A549 (cell line): ENCODE measurements at regions not wholly inside any gene's neighbourhood (a gene's known extent, or its start where the extent isn't known, plus 50 kb on each side); places are given as distances from the start of the nearest gene placed in this dataset.

Source experiments
- BHLHE40 ChIP-seq: IDR thresholded peaks from 2 replicates; pipeline ENCODE4 v1.6.1; 2012; ENCODE audit warnings: low read depth, low read length, inconsistent platforms
- CBX2 ChIP-seq: fragments of 200-600 bp; sonication (generic); IDR thresholded peaks from 2 replicates; pipeline ENCODE4 v1.6.1; 2016; ENCODE audit warnings: low read depth, mild to moderate bottlenecking, borderline replicate concordance
- JUN ChIP-seq, 2 experiments: fragments of >200 bp; sonication (Bioruptor Twin); formaldehyde crosslinking; IDR thresholded peaks; 2 replicates in 1 of 2; 3 replicates in 1 of 2; pipeline ENCODE4 v1.6.1; 2016 to 2017
- KDM1A ChIP-seq: fragments of 200-600 bp; sonication (generic); IDR thresholded peaks from 2 replicates; pipeline ENCODE4 v1.6.1; 2016; ENCODE audit warnings: low read depth, mild to moderate bottlenecking
- NPAS2 ChIP-seq: fragments of 250-450 bp; sonication (Bioruptor Pico); IDR thresholded peaks from 2 replicates; pipeline ENCODE4 v1.8.0; 2022; ENCODE audit warnings: mild to moderate bottlenecking, moderate library complexity, borderline replicate concordance
- PBX3 ChIP-seq: IDR thresholded peaks from 2 replicates; pipeline ENCODE4 v1.6.1; 2012
- POLR2A ChIP-seq: IDR thresholded peaks from 2 replicates; pipeline ENCODE4 v1.6.1; 2012; ENCODE audit warnings: mild to moderate bottlenecking, low read length
- RCOR1 ChIP-seq: fragments of 150-350 bp; IDR thresholded peaks from 2 replicates; pipeline ENCODE4 v1.6.1; 2014; ENCODE audit warnings: antibody characterized with exemption, low read length, low read depth
- TF ChIP-seq, protein P1 (sequence below): fragments of >200 bp; sonication (Bioruptor Twin); formaldehyde crosslinking; IDR thresholded peaks from 3 replicates; pipeline ENCODE4 v1.5.1; 2016

- TF ChIP-seq NPAS2: no peak
- no peak for TF ChIP-seq POLR2A
- TF ChIP-seq, protein P1, sequence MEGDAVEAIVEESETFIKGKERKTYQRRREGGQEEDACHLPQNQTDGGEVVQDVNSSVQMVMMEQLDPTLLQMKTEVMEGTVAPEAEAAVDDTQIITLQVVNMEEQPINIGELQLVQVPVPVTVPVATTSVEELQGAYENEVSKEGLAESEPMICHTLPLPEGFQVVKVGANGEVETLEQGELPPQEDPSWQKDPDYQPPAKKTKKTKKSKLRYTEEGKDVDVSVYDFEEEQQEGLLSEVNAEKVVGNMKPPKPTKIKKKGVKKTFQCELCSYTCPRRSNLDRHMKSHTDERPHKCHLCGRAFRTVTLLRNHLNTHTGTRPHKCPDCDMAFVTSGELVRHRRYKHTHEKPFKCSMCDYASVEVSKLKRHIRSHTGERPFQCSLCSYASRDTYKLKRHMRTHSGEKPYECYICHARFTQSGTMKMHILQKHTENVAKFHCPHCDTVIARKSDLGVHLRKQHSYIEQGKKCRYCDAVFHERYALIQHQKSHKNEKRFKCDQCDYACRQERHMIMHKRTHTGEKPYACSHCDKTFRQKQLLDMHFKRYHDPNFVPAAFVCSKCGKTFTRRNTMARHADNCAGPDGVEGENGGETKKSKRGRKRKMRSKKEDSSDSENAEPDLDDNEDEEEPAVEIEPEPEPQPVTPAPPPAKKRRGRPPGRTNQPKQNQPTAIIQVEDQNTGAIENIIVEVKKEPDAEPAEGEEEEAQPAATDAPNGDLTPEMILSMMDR: no peak
- TF ChIP-seq BHLHE40: no peak
- TF ChIP-seq JUN (IDR thresholded peaks at IDR 0.05): no peak
- TF ChIP-seq RCOR1: no peak
- no peak for TF ChIP-seq PBX3
- TF ChIP-seq KDM1A: no peak
- TF ChIP-seq CBX2: no peak
Measured at GRCh38 chr13:107291875-107292274, 723.9 kb upstream of the ARGLU1 start.
